HG03571 (cell line): ENCODE measurements at regions not wholly inside any gene's neighbourhood (a gene's known extent, or its start where the extent isn't known, plus 50 kb on each side); places are given as distances from the start of the nearest gene placed in this dataset.
A peak's percentile ranks its signal among the peaks of the same experiment; 100 is the strongest.

Experiments
- ATAC-seq: cut with Tn5 transposase; IDR thresholded peaks from one replicate; pipeline ENCODE4 v1.9.1; 2021; ENCODE audit not compliant: unreplicated experiment

DNA sequence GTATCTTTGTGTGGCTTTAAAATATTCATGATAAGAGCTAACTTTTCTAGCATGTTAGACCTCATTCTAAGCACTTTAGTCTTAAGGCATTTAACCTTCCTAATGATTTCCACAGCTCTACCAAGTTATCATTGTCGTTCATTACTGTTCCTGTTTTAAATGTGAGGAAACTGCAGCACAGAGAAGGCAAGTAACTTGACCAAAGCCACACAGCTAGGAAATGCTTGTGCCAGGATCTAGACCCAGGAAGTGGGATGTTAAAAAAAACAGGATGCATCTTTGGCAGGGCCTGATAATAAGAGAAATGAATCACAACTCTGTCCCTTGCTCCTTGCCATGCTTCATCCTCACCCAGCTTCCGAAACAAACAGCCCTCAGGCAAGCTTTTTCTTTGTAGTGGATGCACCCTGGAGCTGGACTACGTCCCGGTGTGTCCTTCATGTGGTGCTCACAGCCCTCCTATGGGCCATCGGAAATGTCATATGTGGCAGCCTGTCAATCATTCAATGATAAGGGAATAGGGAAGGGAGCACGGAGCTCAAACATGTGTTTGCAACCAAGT is 196.9 kb upstream of the RREB1 start:
- ATAC-seq: no peak

DNA sequence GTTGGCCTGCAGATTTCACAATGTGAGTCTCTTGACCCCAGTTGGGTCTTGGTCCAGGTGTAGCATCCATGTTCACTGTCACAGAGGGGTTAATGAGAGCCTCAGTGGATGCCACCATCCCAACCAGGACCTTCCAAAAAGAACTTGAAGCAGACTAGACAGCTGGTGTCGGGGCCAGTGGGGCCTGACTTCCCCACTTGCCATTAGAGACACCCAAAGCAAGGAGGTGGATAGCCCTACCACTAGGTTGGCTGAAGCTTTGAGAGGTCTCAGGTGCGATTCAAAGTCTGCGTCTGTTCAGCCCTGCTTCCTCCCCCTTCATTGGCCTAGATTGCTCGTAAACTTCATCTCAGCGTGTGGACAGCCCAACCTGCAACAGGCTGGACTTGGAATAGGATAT is 196.4 kb upstream of the RREB1 start:
- no peak for ATAC-seq

DNA sequence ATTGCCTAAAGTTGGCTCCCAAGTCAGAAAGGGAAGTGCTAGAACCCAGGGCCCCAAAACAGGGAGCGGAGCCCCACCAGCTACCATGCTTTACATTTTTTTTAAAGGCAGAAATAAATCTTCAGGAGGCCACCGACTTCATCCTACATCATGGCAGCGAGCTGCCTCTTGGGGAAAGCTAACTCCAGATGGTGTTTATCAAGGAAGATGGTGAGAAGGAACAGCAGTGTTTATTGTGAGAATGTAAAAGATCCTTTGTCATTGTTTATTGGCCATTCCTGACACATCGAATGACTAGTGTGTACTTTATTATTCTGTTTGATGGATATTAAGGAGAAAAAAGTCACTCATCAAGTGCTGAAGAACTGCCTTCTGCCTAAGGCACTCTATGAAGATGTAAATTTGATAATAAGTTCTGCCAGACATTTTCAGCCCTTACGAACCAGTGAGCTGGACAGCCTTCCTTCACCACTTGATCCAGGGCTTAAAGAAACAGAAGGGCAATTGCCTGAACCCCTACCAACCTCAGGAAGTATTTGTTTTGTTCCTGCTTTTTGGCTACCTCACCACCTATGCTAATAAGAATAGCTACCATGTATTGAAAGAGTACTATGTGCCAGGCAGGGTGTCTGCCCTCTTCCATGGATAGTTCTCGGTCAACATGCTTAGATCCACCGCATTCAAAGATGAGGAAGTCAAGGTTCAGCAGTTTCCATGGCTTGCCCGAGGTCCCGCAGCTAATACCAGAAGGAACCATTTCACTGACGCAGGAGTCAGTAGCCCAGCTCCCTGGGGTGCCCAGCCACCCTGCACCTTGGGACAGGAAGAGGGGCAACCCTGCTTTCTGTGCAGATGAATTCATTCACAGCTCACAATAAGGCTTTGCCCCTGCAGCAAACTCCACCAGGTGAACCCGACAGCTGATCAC is 194.7 kb upstream of the RREB1 start:
- no peak for ATAC-seq

DNA sequence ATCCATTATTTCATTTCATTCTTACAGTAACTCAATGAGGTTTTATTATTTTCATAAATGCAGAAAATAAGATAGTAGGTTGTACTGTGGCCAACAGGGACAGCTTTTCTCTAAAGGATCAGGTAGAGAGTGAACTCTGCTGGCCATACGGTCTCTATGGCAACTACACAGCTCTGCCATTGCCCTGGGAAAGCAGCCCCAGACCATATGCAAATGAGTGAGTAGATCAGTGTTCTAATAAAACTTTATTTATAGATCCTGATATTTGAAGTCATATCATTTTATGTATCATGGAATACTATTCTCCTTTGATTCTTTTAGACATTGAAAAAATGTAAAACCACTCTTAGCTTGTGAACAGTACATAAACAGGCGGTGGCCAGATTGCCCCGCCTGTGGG is 192.5 kb upstream of the RREB1 start:
- no peak for ATAC-seq

DNA sequence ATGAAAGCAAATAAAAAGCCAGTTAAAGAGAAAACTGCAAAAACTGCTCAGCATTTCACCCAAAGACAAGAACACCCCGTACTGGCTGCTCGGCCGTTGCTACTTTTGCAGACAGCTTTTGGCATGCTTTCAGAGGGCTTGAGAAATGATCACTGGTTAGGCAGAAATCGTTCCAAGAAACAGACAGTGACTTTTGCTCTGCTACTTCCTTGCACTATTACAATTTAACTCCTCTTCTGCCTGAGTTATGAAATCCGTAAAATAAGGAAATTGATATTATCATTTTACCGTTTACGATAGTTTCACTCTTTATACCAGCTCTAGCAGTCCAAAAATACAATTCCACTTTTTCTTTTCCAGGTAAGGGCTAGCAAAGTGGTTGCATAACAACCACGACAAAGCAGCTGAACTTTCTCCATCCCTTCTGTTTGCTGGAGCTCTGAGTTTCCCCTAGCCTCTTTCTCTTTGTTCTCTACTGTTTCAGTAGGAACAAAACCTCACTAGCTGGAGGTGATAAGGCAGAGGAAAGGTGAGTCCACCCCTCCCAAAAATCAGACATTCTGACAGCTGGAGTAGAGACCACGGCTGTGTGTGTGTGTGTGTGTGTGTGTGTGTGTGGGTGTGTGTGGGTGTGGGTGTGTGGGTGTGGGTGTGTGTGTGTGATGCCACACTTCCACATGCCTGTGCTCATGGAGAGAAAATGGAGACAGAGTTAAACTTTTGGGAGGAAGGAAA is 191.8 kb upstream of the RREB1 start:
- no peak for ATAC-seq

DNA sequence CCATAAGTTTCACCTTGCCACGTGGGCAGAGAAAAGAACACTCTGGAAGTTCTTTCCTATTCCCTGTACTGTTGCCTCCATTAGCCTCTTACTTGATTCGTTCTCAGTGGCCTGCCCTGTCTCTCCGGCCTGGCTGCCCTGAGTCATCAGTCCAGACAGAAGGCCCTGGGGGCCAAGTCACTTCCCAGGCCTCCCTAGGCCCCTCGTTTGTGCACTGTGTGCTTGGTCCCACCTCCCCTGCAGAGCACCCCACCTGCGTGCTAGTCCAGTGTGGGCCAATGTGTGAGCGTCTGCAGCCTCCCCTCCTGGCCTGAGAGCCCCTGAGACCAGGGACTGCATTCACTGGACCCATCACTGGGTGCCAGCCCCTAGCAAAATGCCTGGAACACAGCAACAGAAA is 191.2 kb upstream of the RREB1 start:
- ATAC-seq: no peak

GRCh38 chr6:6918216-6918983 is 189.4 kb upstream of the RREB1 start:
- peak; percentile 89 for ATAC-seq

GRCh38 chr6:6919173-6919572 is 188.6 kb upstream of the RREB1 start:
- ATAC-seq: no peak

DNA sequence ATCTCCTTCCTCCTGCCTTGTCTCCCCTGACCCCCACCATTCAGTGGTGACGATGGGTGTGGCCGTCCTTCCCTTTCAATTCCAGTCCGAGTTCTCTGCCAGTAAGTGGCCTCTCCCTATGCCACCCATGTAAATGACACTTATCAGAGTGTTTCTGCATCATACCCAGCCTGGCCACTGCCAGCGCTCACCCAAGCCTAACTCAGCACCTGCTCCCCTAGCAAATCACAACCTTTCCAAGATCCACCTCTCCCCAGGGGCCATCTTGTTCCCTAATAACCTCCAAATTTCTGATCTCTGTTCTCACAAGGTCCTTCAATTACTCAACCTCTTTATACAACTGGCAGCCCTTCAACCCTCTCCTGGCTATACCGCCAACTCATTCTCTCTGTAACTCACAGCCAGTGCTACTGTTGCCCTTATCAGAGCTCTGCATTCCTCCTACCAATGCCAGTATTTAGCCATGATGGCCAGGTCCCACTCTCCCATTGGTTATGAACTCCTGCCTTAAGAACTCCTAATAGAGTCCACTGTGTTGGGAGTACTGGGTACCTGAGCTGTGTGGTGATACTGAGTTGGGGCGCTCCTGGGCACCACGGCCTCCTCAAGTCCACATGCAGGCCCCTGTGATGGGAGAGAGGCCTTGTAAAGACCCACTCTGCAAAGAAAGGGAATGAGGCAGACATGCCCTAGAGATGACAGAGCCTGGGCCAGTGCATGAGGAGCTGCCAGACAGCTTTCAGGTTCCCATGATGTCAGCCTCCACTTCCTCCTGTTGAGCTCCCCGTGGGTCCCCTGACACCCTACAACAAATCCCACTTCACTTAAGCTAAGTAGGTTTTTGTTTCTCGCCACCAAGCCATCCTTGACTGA is 187.4 kb upstream of the RREB1 start:
- ATAC-seq: no peak

DNA sequence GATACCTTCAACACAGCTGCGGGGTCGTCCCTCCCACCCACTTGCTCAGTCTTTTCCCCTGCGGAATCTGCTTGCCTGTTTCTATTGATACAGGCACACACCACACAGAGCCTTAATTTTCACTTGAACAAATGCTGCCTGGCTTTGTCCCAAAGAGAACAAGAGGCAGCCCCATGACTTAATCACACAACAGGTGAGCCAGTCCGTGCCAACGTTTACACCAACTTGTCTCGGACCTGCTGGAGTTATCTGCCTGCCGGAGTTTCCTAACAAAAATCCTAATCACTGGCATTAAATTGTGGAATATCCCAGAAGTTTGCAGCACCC is 186.8 kb upstream of the RREB1 start:
- ATAC-seq: no peak

DNA sequence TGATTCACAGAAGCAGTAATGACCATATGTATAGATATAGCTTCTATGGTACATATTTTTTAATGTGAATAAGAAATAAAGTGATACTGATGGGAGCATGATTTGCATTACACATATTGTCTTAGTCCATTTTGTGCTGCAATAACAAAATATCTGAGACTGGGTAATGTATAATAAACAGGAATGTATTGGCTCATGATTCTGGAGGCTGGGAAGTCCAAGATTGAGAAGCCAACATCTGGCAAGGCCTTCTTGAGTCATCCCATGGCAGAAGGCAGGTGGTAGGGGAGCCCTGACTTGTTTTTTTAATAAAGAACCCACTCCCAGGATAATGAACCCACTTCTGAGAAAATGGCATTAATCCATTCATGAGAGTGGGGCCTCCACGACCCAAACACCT is 185.6 kb upstream of the RREB1 start:
- ATAC-seq: no peak

GRCh38 chr6:6923605-6924004 is 184.2 kb upstream of the RREB1 start:
- ATAC-seq: no peak

GRCh38 chr6:6924708-6925107 is 183.1 kb upstream of the RREB1 start:
- no peak for ATAC-seq

GRCh38 chr6:6925391-6926164 is 182.2 kb upstream of the RREB1 start:
- ATAC-seq: no peak

GRCh38 chr6:6926856-6927255 is 180.9 kb upstream of the RREB1 start:
- no peak for ATAC-seq

GRCh38 chr6:6927521-6928361 is 180.0 kb upstream of the RREB1 start:
- no peak for ATAC-seq

DNA sequence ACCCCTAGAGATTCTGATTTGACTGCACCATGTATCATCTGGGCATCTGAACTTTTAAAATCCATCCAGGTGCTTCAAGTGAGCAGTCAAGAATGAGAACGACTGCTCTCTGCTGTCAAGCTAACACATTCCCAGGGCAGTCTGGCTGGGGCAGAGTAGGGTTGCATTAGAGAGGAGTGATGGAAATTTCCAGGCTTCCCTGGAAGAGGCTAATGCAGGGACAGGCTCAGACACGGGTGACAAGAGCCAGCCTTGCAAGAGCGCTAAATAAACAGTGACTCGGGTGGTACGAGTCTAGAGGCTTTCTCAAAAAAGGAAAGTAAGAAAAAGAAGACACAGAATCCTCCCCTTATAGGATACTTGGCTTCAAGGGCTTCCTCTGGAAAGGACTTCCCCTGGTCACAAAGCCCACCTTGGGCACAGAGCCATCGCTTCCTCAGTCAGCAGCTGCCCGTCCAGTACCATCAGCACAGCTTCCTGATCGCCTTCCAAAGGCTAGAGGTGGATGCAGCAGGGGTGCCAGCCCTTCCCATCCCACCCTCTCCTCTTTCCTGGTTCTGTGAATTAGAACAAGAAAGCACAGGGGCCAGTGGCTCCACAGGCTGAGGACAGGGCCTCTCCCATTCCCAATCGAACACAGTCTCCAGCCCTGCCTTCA is 177.4 kb upstream of the RREB1 start:
- no peak for ATAC-seq
